GM20431 (cell line): ENCODE measurements at regions not wholly inside any gene's neighbourhood (a gene's known extent, or its start where the extent isn't known, plus 50 kb on each side); places are given as distances from the start of the nearest gene placed in this dataset.

Source experiments
- in situ Hi-C: fragments of 300-500 bp; cut with MseI, MboI; formaldehyde crosslinking; loops from one replicate; pipeline ENCODE4 v1.15.0; 2020; ENCODE audit warnings: low sequenced_read_pairs; ENCODE audit not compliant: unreplicated experiment

GRCh38 chr14:97718886-97719442 is 921.8 kb downstream of the VRK1 start:
- in situ Hi-C loops, result no loop called here

GRCh38 chr14:97719931-97720330 is 922.7 kb downstream of the VRK1 start:
- in situ Hi-C loops, result no loop called here

- in situ Hi-C loops, result no loop called here
Measured at GRCh38 chr14:97723351-97723750, 926.2 kb downstream of the VRK1 start.

GRCh38 chr14:97723819-97724218 is 926.6 kb downstream of the VRK1 start:
- in situ Hi-C loops, result no loop called here

- in situ Hi-C loops, result no loop called here
Measured at GRCh38 chr14:97724265-97724731, 927.1 kb downstream of the VRK1 start.

- in situ Hi-C loops, result no loop called here
Measured at GRCh38 chr14:97726676-97727075, 929.5 kb downstream of the VRK1 start.

GRCh38 chr14:97730706-97731105 is 933.5 kb downstream of the VRK1 start:
- in situ Hi-C loops, result no loop called here

GRCh38 chr14:97731800-97732199 is 934.6 kb downstream of the VRK1 start:
- in situ Hi-C loops, result no loop called here

- in situ Hi-C loops, result no loop called here
Measured at GRCh38 chr14:97747316-97747715, 950.1 kb downstream of the VRK1 start.

- in situ Hi-C loops, result no loop called here
Measured at GRCh38 chr14:97748616-97749015, 951.4 kb downstream of the VRK1 start.

GRCh38 chr14:97757491-97757890 is 960.3 kb downstream of the VRK1 start:
- in situ Hi-C loops, result no loop called here

- in situ Hi-C loops, result no loop called here
Measured at GRCh38 chr14:97760050-97760449, 962.9 kb downstream of the VRK1 start.

GRCh38 chr14:97762386-97762785 is 965.2 kb downstream of the VRK1 start:
- in situ Hi-C loops, result no loop called here

GRCh38 chr14:97771340-97772045 is 974.3 kb downstream of the VRK1 start:
- in situ Hi-C loops, result no loop called here

GRCh38 chr14:97773598-97773997 is 976.4 kb downstream of the VRK1 start:
- in situ Hi-C loops, result no loop called here

- in situ Hi-C loops, result no loop called here
Measured at GRCh38 chr14:97776890-97777558, 979.8 kb downstream of the VRK1 start.

GRCh38 chr14:97777622-97778355 is 980.6 kb downstream of the VRK1 start:
- in situ Hi-C loops, result no loop called here

GRCh38 chr14:97779140-97779539 is 982.0 kb downstream of the VRK1 start:
- in situ Hi-C loops, result no loop called here

- in situ Hi-C loops, result no loop called here
Measured at GRCh38 chr14:97780804-97781203, 983.6 kb downstream of the VRK1 start.

- in situ Hi-C loops, result no loop called here
Measured at GRCh38 chr14:97781961-97782360, 984.8 kb downstream of the VRK1 start.
